Fibroblast of skin of left biceps (primary cell): ENCODE measurements at regions not wholly inside any gene's neighbourhood (a gene's known extent, or its start where the extent isn't known, plus 50 kb on each side); places are given as distances from the start of the nearest gene placed in this dataset.
"Not testable (repeated sequence)": the region's sequence is repeated elsewhere in the genome, so short reads cannot be mapped to it uniquely, and the experiment has no call there.

ENCODE experiments used
- DNase-seq, 2 experiments: peaks; one replicate each; pipeline ENCODE4 v3.0.0-alpha.2; 2013; ENCODE audit warnings: low read depth in 2 of 2

DNA sequence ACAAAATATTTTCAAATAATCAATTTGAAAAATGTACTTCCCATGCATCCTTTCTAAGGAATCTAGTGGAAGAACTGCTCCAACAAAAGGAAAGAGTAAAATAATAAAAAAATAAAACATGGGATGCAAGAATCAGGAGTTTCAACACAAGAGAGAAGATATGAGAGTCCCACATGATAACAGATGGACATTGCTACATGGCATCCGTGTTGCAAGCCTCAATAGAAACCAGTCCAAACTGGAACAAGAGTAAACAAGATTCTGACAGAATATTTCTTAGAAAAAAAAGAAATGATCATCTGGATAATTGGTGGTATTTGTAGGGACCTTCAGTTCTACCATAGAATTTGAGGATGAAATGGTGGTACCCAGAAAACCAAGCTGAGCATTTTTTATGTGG, 186.8 kb downstream of the FRK start:
- DNase-seq, result no peak

DNA sequence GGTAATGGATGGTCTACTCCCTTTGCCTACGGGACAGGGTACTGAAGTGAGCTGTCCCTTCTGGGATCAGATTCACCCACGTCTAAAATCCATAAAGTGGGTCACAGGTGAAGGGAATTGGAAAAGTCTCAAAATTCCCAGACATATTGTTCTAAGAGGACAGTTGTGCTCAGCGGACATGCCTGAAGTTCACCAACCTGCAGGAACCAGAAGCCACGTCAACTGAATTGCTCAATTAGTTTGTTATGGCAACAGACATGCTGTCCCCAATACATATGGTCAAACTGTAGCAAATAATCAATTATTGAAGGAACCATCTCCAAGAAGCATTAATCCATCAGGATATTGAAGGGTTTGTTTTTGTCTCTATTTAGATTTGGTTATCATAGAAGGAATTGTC, 190.2 kb downstream of the FRK start:
- no peak for DNase-seq

DNA sequence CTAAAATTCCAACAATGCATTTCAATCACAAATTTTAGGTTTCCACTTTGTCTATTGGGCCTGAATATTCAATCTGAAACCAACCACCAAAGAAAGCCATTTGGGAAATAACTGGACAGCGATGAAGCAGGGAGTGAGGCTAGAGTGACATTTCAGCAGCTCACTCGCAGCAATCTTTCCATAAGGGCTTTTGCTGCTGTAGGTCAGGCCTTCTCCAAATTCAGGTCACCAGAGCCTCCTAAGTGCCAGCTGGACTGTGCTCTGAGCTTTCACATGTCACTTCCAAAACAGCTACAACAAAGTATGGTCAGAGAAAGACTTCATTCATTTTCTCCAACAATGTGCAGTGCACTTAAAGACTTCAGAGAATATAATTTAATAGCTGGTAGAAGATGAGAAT, 194.8 kb downstream of the FRK start:
- no peak for DNase-seq

DNA sequence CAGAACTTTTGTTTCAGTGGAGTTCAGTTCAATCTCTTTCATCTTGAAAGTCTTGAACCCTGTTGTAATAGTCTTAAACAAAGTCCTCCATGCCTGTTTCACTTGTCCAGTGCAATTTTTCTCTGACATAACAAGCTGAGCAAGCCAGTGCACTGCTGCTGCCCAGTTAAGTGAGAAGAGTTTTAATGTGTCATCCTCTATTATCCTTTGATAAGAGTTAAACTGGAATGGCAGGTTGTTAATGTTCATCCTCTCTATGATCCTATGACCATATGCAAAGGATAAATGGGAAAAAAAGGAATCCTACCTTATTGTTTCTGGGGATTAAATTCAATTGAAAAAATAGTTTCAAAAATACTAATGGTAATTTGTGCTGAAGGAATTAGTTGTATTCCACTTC, 197.5 kb downstream of the FRK start:
- no peak for DNase-seq

DNA sequence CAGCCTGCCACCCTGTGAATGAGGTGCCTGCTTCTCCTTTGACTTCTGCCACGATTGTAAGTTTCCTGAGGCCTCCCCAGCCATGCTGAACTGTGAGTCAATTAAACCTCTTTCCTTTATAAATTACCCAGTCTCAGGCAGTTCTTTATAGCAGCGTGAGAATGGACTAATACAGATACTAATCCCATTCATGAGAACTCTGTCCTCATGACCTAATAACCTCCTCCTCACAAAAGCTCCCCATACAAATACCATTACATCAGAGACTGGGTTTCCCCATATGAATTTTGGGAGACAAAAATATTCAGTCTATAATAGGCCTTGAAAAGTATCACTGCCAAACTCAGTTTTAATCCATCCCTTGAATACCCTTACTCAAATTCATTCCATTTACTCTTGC, 199.0 kb downstream of the FRK start:
- DNase-seq, result not testable (repeated sequence)

DNA sequence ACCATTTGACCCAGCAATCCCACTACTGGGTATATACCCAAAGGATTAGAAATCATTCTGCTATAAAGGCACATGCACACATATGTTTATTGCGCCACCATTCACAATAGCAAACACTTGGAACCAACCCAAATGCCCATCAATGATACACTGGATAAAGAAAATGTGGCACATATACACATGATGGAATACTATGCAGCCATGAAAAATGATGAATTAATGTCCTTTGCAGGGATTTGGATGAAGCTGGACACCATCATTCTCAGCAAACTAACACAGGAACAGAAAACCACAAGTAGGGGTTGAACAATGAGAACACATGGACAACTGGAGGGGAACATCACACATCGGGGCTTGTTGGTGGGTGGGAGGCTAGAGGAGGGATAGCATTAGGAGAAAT, 201.1 kb downstream of the FRK start:
- not testable (repeated sequence) for DNase-seq

DNA sequence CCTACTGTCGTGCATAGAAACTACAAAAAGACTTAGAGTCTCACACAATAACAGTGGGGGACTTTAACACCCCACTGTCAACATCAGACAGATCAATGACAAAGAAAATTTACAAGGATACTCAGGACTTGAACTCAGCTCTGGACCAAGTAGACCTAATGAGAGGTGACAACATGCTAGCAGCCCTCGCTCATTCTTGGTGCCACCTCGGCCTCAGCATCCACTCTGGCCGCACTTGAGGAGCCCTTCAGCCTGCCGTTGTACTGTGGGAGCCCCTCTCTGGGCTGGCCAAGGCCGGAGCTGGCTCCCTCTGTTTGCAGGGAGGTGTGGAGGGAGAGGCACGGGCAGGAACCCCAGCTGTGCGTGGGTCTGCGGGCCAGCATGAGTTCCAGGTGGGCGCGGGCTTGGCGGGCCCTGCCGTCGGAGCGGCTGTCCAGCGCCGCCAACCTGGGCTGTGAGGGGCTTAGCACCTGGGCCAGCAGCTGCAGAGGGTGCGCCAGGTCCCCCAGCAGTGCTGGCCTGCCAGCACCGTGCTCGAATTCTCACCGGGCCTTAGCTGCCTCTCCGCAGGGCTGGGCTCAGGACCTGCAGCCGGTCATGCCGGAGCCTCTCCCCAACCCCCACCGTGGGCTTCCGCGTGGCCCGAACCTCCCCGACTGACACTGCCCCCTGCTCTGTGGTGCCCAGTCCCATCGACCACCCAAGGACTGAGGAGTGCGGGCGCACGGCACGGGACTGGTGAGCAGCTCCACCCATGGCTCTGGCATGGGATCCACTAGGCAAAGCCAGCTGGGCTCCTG, 205.6 kb downstream of the FRK start:
- no peak for DNase-seq

DNA sequence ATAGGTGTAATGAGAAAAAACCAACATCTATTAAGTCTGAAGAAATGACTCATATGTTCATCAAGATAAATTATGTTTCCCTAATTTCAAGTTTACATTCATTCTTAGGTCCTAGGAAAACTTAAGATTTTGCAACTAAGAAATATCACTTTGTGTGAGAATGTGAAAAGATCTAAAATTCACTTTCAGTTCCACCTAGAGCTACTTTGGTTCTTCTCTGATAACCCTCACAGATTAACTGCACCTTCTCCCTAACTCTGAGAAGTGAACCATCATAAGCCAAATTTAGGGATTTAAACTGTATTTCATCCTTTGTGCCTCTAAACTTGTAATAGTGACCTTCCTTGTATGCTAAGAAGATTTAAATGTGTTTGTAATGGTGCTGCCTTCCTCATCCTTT, 213.0 kb downstream of the FRK start:
- DNase-seq, result no peak

DNA sequence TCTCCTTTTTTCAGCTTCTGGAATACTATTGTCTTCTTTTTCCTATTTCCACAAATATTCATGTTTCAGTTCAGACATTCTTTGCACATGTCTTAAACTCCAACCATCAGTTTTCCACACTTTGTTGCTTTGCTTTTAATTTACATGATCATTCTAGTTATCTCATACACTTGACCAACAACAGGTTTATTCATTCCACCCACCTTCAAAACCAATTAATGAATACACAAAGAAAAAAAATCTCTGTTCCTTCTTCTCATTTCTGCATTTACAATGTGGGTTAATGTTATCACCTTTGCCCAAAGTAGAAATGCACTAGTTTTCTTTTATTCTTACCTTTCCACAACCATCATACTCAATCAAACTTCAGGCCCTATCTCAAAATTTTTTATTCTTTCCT, 216.7 kb downstream of the FRK start:
- DNase-seq, result no peak

DNA sequence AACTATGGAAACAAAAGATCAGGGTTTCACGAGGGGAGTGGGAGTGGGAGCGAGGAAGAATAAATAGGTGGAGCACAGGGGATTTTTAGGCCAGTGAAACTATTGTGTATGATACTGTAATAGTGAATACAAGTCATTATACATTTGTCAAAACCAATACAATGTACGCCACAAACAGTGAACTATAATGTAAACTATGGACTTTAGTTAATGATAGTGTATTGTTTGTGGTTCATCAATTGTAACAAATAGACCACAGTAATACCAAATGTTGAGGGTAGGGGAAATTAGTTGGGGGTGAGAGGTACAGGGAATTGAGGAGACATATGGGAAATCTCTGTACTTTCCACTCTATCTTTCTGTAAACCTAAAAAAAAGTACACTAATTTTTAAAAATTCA, 218.4 kb downstream of the FRK start:
- DNase-seq, result no peak

DNA sequence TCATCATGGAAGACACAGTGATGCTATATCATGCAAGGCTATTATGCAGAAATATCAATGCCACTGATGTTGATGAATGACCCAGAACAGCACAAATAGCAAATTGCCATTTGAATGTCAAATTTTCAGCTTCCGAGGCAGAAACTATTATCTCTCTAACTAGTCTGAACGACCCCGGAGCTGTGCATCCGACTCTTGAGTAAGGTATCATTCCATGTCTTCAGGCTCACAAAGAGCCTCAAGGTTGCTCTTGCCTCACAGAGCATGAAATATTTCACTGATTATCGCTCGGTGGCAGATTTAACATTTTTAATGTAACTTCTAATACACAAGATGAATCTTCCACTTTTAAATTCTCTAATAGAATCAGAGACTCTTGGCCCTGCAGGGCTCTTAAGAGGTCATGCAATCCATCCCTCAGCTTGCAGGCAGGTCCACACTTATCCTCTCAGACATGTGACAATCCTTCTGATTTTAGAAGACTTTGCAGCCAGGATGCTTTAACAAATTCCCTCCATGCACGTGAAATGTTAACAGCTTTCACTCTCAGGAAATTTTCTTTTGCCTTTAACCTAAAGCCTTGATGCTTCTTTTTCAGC, 221.0 kb downstream of the FRK start:
- no peak for DNase-seq

DNA sequence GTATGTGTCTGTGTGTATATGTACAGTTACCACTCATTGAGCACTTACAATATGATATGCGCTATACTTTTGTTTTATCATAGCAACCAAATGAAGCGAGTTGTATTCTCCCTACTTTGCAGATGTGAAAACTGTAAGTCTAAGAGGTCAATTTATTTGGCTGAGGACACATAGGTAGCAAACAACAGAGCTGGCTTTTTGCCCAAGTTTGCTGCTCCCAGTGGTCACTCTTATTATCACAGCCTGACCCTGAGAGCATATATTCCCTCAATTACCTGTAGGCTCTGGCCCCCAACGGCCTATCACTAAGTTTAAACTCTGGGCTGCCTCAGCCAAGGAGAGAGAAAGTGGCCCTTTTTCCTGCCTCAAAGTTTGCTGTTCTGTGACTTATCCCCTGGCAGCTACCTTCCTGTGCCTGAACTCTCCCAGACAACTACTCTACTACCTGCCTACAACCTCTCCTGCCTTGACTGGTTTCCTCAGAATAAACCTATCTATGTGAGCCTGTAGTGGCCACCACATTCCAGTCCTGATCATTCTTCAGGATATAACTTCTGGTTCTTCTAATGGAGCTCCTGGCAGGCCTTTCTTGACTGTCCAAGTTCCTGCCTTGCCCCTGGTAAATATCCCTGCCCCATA, 221.8 kb downstream of the FRK start:
- DNase-seq, result no peak

DNA sequence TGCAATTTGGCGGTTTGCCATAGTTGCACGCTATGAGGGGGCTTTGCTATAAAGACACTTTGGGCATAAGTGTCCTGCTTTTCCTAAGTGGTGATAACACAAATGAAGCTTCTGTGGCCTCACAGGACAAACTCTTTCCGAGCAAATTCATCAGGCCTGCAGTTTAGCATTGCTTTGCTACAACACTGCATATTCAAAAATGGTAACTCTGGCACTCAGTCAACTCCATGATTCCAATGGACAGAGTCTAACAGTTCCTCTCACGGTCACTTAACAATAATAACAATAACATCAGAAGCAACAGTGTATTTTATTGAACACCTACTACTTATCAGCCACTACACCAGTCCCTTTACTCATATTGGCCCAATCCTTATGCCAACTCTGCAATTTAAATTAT, 222.5 kb downstream of the FRK start:
- DNase-seq, result no peak

DNA sequence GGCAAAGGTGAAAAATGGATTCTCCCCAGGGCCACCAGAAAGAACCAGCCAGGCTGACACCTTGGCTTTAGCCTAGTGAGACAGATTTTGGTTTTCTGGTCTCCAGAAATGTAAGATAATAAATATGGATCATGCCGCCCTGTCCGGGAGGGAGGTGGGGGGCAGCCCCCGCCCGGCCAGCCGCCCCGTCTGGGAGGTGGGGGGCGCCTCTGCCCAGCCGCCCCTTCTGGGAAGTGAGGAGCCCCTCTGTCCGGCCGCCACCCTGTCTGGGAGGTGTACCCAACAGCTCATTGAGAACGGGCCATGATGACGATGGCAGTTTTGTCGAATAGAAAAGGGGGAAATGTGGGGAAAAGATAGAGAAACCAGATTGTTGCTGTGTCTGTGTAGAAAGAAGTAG, 224.3 kb downstream of the FRK start:
- DNase-seq, result not testable (repeated sequence)

DNA sequence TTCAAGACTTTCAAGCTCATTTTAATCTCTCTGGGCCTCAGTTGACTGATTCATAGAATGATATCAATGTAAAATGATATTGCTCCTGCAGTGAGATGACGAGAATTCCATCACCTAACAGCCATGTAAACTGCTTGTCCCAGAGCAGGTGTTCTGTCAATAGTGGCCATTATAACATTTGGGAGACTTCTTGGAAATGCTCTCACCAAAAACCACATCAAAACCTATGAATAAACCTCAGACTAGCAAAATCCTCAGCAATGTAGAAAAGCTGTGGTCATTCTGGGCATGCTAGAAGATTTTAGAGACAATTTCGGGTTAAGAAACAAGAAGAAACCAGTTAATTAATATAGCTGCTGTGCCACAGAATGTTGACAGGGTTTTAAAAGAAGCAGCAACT, 225.4 kb downstream of the FRK start:
- DNase-seq, result no peak

DNA sequence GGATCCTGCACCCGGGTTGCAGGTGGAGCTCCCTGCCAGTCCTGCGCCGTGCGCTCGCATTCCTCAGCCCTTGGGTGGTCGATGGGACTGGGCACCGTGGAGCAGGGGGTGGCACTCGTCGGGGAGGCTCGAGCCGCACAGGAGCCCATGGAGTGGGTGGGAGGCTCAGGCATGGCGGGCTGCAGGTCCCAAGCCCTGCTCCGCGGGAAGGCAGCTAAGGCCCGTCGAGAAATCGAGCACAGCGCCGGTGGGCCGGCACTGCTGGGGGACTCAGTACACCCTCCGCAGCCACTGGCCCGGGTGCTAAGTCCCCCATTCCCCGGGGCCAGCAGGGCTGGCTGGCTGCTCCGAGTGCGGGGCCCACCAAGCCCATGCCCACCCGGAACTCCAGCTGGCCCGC, 226.1 kb downstream of the FRK start:
- DNase-seq, result not testable (repeated sequence)

DNA sequence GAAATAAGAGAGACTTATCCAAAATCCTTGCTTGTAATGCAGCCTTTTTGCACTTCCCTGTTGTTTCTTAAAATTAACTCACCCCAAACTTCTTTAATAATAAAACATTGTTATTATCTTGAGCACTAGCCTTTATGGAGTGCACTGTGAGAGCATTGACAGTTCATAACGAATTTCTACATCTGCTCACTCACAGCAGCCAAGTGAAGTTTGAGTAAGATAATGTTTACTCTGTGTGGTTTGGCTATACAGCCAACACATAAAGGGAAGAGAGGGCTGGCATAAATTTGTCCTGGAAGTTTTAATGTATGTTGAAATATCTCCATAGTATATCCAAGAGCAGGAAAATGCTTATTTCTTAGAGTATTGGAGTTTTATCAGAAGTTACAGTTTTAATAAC, 227.9 kb downstream of the FRK start:
- no peak for DNase-seq

DNA sequence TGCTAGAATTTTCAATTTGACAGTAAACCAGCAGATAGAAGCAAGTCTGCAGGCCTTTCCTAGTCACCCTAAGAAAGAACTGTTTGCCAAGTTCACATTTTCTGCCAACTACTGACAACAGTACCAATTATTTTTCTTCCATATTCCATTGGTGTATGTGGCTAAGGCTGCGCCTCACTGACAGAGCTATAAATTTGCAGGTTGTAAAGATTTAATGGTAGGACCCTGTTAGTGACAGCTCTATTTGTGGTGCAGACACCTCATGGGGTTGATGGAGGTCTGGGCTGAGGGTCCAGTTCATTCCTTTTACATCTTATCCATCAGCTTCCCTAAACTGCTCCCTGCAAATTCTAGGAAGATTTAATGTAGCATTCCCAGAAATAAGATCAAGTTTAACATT, 228.5 kb downstream of the FRK start:
- DNase-seq, result no peak

DNA sequence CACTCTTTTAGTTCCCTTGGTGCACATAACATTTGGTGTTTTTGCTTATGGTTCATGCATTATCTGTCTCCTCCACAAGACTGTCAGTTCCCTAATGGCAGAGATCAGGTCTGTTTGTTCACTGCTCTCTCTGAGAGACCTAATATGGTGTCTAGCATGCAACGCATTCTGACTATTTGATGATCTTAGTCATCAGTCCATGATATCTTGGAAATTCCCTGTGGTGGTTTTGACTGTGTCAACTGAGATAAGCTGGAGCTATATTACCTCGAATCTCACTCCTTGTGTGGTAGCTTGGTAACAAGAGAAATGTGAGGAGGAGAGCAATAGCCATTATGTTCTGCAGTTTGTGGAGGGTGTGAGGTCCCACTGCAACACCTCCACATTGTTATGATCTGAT, 229.8 kb downstream of the FRK start:
- no peak for DNase-seq

DNA sequence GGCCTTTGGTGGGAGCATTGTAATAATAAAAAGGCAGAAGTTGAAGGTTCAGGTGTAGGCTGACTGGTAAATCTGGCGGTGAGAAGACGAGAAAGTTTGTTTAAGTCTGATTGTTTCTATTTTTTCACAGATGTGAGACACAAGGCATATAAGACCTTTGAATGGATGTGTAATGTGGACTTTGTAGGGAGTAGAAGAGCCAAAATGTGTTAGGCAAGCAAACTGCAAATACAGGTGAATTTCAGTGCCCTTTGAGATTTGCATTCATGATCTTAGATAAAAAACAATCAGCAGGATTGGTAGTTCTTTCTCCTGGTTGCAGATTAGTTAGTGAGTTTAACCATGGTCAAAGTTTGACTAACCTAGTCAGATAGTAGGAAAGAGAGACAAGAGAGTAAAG, 238.9 kb downstream of the FRK start:
- DNase-seq, result no peak

DNA sequence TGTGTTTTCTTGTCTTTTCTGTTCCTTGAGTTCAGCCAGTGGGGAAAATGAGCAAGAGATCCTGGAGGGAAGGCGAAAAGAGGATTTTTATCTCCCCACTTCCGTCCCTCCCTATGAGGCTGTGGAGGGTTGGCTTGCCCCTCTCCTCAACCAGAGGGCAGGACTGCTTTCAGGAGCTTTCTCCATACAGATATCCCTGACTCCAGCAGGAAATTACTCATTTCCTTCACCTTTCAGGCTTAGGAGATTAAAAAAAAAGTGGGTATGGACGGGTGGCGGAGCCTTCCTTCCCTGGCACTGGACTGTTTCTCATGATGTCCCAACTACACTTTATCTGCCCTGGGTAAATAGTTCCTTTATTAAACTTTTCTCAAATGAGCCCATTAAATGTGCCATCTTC, 241.2 kb downstream of the FRK start:
- DNase-seq, result no peak

DNA sequence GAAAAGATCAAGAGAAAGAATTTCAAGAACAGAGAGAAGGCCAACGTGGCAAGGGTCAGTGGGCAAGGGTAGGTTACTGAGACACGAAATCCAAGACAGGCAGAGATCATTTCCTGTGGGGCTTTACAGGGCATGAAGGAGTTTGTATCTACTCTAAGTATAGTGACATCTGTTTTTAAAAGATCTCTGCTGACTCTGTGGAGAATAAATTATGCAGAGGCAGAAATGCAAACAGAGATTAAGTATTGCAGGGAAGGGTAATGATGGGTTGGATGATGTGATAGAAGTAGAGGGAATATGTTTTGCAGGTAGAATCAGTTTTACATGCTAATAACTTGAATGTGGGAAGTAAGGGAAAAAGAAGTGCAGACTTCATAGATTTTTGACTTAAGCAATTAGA, 243.5 kb downstream of the FRK start:
- no peak for DNase-seq

DNA sequence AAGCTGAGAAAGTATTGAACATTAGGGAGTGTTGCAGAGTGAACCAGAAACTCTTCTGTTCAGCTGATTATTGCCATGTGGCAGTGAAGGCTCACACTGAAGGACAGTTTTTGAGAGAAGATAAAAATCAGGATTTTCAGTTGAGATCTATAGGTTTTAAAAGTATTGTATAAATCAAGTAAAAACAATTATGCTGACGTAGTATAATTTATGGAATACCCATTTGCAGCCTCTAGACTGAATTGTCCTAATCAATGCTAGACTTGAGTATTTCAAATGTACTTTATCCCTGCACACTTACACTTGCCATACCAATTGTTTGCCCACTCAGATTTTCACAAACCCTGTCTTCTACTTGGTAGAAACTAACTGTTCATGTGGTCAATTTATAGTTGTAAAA, 245.8 kb downstream of the FRK start:
- DNase-seq, result no peak
